Type B pancreatic cell (in vitro differentiated cells): ENCODE measurements at regions not wholly inside any gene's neighbourhood (a gene's known extent, or its start where the extent isn't known, plus 50 kb on each side); places are given as distances from the start of the nearest gene placed in this dataset.

ENCODE experiments used
- DNase-seq: peaks from one replicate; pipeline ENCODE4 v3.0.0; 2021; ENCODE audit warnings: mixed read lengths; ENCODE audit not compliant: unreplicated experiment; ENCODE audit errors: extremely low spot score
- H3K27ac Mint-ChIP-seq: 2 replicates; pipeline ENCODE4 v1.8.0; 2021; ENCODE audit warnings: mild to moderate bottlenecking, mixed read lengths
- H3K27me3 Mint-ChIP-seq: 2 replicates; pipeline ENCODE4 v1.8.0; 2021; ENCODE audit warnings: mixed read lengths
- H3K36me3 Mint-ChIP-seq: 2 replicates; pipeline ENCODE4 v1.8.0; 2021; ENCODE audit warnings: mixed read lengths
- H3K4me1 Mint-ChIP-seq: one replicate; pipeline ENCODE4 v1.8.0; 2021; ENCODE audit warnings: mixed read lengths; ENCODE audit not compliant: unreplicated experiment
- H3K4me3 Mint-ChIP-seq: 2 replicates; pipeline ENCODE4 v1.8.0; 2021; ENCODE audit warnings: mild to moderate bottlenecking, mixed read lengths
- H3K9me3 Mint-ChIP-seq: 2 replicates; pipeline ENCODE4 v1.8.0; 2021; ENCODE audit warnings: mixed read lengths
- TF ChIP-seq, protein P1 (sequence below): fragments of 200-600 bp; sonication (generic); conservative IDR thresholded peaks from 2 replicates; pipeline ENCODE4 v1.5.0; 2021; ENCODE audit warnings: antibody characterized with exemption, mild to moderate bottlenecking

DNA sequence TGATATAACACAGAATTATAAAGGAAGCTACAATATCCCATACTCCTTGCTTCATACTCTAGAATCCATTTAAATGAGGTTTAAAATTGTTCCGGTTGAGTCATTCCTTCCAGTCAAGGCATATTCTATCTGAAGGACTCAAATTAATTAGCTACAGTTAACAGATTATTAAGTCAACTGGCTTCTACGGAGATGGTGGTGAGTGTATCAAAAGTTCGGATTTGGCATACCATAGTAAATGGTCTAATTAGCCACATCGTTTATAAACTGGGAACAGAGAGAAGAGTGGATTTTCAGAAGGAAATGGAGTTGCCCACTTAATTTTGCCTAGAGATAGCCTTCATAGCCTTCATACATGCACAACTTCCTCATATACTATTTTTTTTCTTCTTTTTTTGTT, 1095.3 kb downstream of the TTLL7 start:
- Mint-ChIP-seq H3K27me3 (no peaks in the 10 kb centered on the region), H3K27ac (no peak overlapping the region), H3K9me3 (peaks cover 4% of the 10 kb centered on the region), H3K36me3 (no peaks in the 10 kb centered on the region), H3K4me3 (no peak overlapping the region), H3K4me1 (no peaks in the 10 kb centered on the region)
- no peak for DNase-seq
- TF ChIP-seq, protein P1, sequence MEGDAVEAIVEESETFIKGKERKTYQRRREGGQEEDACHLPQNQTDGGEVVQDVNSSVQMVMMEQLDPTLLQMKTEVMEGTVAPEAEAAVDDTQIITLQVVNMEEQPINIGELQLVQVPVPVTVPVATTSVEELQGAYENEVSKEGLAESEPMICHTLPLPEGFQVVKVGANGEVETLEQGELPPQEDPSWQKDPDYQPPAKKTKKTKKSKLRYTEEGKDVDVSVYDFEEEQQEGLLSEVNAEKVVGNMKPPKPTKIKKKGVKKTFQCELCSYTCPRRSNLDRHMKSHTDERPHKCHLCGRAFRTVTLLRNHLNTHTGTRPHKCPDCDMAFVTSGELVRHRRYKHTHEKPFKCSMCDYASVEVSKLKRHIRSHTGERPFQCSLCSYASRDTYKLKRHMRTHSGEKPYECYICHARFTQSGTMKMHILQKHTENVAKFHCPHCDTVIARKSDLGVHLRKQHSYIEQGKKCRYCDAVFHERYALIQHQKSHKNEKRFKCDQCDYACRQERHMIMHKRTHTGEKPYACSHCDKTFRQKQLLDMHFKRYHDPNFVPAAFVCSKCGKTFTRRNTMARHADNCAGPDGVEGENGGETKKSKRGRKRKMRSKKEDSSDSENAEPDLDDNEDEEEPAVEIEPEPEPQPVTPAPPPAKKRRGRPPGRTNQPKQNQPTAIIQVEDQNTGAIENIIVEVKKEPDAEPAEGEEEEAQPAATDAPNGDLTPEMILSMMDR: no peak

GRCh38 chr1:82901561-82901960, 1097.4 kb downstream of the TTLL7 start:
- H3K4me3 Mint-ChIP-seq: no peak overlapping the region
- no peaks in the 10 kb centered on the region for H3K4me1 Mint-ChIP-seq
- TF ChIP-seq, protein P1: no peak
- no peaks in the 10 kb centered on the region for H3K27me3 Mint-ChIP-seq
- H3K36me3 Mint-ChIP-seq: no peaks in the 10 kb centered on the region
- no peak overlapping the region for H3K27ac Mint-ChIP-seq
- H3K9me3 Mint-ChIP-seq: peaks cover 4% of the 10 kb centered on the region
- no peak for DNase-seq

DNA sequence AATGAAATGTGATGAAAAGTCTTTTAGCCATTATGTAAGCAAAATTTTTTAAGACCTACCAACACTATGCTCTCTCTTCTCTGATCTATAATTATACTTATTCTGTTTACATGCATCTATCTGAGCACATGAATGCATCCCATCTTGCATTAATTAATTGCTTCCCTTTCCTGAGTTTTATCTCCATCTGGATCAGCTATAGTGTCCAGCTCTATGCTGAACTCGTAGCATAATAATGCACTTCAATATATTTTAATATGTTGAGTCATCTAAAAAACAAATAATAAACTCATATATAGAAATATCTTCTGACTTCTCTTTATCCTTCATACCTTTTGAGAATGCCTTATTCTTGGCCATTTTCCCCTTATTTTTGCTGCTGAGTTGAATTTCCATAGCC, 1097.8 kb downstream of the TTLL7 start:
- peaks cover under 1% of the 10 kb centered on the region for H3K4me1 Mint-ChIP-seq
- H3K27ac Mint-ChIP-seq: no peak overlapping the region
- peaks cover 4% of the 10 kb centered on the region for H3K9me3 Mint-ChIP-seq
- TF ChIP-seq, protein P1: no peak
- no peaks in the 10 kb centered on the region for H3K27me3 Mint-ChIP-seq
- H3K4me3 Mint-ChIP-seq: no peak overlapping the region
- no peak for DNase-seq
- no peaks in the 10 kb centered on the region for H3K36me3 Mint-ChIP-seq

DNA sequence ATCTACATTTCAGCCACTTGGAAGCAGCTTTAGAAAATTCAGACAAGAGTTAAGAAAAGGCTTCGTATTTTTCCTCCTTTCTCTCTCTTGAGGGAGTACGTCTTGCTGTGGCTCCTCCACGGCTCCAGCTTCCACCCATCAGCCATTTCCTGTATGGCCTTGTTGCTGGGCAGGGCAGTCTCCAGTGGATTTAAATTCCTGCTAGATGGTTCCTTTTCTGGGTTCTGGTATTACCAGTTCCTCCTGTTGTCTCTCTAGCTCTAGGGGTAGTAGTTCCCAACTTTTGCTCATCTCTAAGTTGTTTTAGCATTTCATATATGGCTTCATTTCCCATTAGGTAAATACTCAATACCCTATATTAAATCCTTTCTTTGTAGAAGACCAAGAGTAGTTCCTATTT, 1098.3 kb downstream of the ADGRL2 start:
- no peak for DNase-seq
- Mint-ChIP-seq H3K4me3 (no peak overlapping the region), H3K27me3 (no peaks in the 10 kb centered on the region), H3K27ac (no peak overlapping the region), H3K4me1 (peaks cover 7% of the 10 kb centered on the region), H3K9me3 (peaks cover 4% of the 10 kb centered on the region), H3K36me3 (no peaks in the 10 kb centered on the region)
- TF ChIP-seq, protein P1: no peak

DNA sequence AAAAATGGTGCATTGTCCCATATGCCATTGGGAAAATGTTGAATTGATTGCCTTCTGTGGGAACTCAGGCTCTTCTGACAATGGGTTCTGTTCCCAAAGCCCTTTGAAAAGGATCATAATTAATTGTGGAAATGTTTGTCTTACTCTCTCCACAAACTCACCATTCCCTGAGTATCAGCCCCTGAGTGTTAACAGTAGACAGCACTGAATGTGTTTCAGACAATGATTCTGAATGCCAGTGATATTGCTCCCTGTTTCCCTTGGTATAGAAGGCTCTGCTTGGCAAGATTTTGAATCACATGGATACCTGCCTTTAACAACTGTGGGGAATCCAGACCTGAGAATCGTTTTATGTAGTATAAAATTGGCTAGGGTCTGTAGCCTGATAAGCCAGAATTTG, 1096.8 kb downstream of the ADGRL2 start:
- TF ChIP-seq, protein P1: no peak
- peaks cover 7% of the 10 kb centered on the region for H3K4me1 Mint-ChIP-seq

GRCh38 chr1:82896036-82896435, 1095.3 kb downstream of the ADGRL2 start:
- Mint-ChIP-seq H3K36me3 (no peaks in the 10 kb centered on the region), H3K9me3 (peaks cover 4% of the 10 kb centered on the region), H3K4me3 (no peak overlapping the region), H3K27me3 (no peaks in the 10 kb centered on the region), H3K4me1 (peaks cover 7% of the 10 kb centered on the region), H3K27ac (no peak overlapping the region)
- TF ChIP-seq, protein P1: no peak
- DNase-seq: no peak

More for the DNA sequence above, 1096.8 kb downstream of the ADGRL2 start:
- H3K27ac Mint-ChIP-seq: no peak overlapping the region
- H3K9me3 Mint-ChIP-seq: peaks cover 4% of the 10 kb centered on the region
- H3K4me3 Mint-ChIP-seq: no peak overlapping the region
- no peak for DNase-seq
- H3K36me3 Mint-ChIP-seq: no peaks in the 10 kb centered on the region
- H3K27me3 Mint-ChIP-seq: no peaks in the 10 kb centered on the region
